IMR-90 (cell line): ENCODE measurements at regions not wholly inside any gene's neighbourhood (a gene's known extent, or its start where the extent isn't known, plus 50 kb on each side); places are given as distances from the start of the nearest gene placed in this dataset.

Experiments
- ATAC-seq: fragments of 200-7000 bp; cut with Tn5 transposase; 2 replicates; pipeline ENCODE4 v1.9.1; 2020; ENCODE audit warnings: low read depth, mild to moderate bottlenecking, moderate library complexity
- BruUV-seq: library from RNA; stranded (reverse); fragments of 400-500 nt; replicated peaks from 2 replicates; lab custom pipeline; 2021; lab: Mats Ljungman, UMichigan
- CTCF ChIA-PET: fragments of 300-600 bp; formaldehyde crosslinking; extraction: SDS; loops from one replicate; lab custom pipeline; 2021; ENCODE audit warnings: antibody characterized with exemption; lab: Yijun Ruan, JAX
- POLR2A ChIA-PET: fragments of 300-600 bp; sonication (Branson Sonifier 250); formaldehyde crosslinking; loops from one replicate; lab custom pipeline; 2022; ENCODE audit warnings: antibody characterized with exemption; ENCODE audit not compliant: unreplicated experiment; lab: Charles Lee
- DNase-seq: peaks from one replicate; pipeline ENCODE4 v3.0.0; 2013
- H2AFZ ChIP-seq: replicated peaks from 2 replicates; pipeline ENCODE3; 2013; ENCODE audit warnings: low read length, mild to moderate bottlenecking; ENCODE audit not compliant: poor library complexity
- H2AK5ac ChIP-seq: 2 replicates; pipeline ENCODE4 v1.6.1; 2013; ENCODE audit warnings: low read depth, low read length, inconsistent platforms
- H2AK9ac ChIP-seq: replicated peaks from 2 replicates; pipeline ENCODE3; 2013; ENCODE audit warnings: mild to moderate bottlenecking, low read depth, low read length, moderate library complexity; ENCODE audit not compliant: poor library complexity
- H2BK120ac ChIP-seq: 2 replicates; pipeline ENCODE4 v1.6.1; 2013; ENCODE audit warnings: low read depth, low read length, inconsistent platforms
- H2BK15ac ChIP-seq: 3 replicates; pipeline ENCODE4 v1.6.1; 2013; ENCODE audit warnings: low read depth, low read length, inconsistent platforms
- H2BK20ac ChIP-seq: 2 replicates; pipeline ENCODE4 v1.6.1; 2013; ENCODE audit warnings: low read depth, mild to moderate bottlenecking, inconsistent platforms, low read length, moderate library complexity
- H2BK5ac ChIP-seq: 2 replicates; pipeline ENCODE4 v1.6.1; 2013; ENCODE audit warnings: mild to moderate bottlenecking, low read depth, low read length, inconsistent platforms; ENCODE audit not compliant: poor library complexity, severe bottlenecking
- H3K14ac ChIP-seq: replicated peaks from 2 replicates; pipeline ENCODE4 v1.6.1; 2013; ENCODE audit warnings: low read depth, low read length, inconsistent platforms
- H3K18ac ChIP-seq: 2 replicates; pipeline ENCODE4 v1.6.1; 2013; ENCODE audit warnings: low read depth, low read length, control low read depth
- H3K23ac ChIP-seq: 2 replicates; pipeline ENCODE4 v1.6.1; 2013; ENCODE audit warnings: low read depth, low read length, inconsistent platforms
- H3K27ac ChIP-seq: 2 replicates; pipeline ENCODE4 v1.5.1; 2013; ENCODE audit warnings: mild to moderate bottlenecking, control low read depth, low read length; ENCODE audit not compliant: insufficient read depth
- H3K27me3 ChIP-seq: 2 replicates; pipeline ENCODE4 v1.6.1; 2013; ENCODE audit warnings: low read length; ENCODE audit not compliant: control insufficient read depth, insufficient read depth
- H3K36me3 ChIP-seq: 2 replicates; pipeline ENCODE4 v1.6.1; 2013; ENCODE audit warnings: low read length, mixed read lengths; ENCODE audit not compliant: control insufficient read depth, insufficient read depth
- H3K4ac ChIP-seq: 2 replicates; pipeline ENCODE4 v1.6.1; 2013; ENCODE audit warnings: low read depth, low read length, inconsistent platforms
- H3K4me1 ChIP-seq: 2 replicates; pipeline ENCODE4 v1.6.1; 2013; ENCODE audit warnings: low read length, mixed read lengths; ENCODE audit not compliant: control insufficient read depth, insufficient read depth
- H3K4me2 ChIP-seq: 2 replicates; pipeline ENCODE4 v1.6.1; 2013; ENCODE audit warnings: low read depth, mild to moderate bottlenecking, control low read depth, low read length, moderate library complexity
- H3K4me3 ChIP-seq: 2 replicates; pipeline ENCODE4 v1.5.1; 2013; ENCODE audit warnings: low read depth, mild to moderate bottlenecking, control low read depth, low read length, moderate library complexity; ENCODE audit not compliant: insufficient read depth
- H3K56ac ChIP-seq: 2 replicates; pipeline ENCODE4 v1.6.1; 2013; ENCODE audit warnings: low read length, inconsistent platforms; ENCODE audit not compliant: insufficient read depth; ENCODE audit errors: extremely low read depth
- H3K79me1 ChIP-seq, 2 experiments: 2 replicates each; pipeline ENCODE4 v1.6.1; 2013; ENCODE audit warnings: low read length in 2 of 2, inconsistent platforms in 1 of 2, low read depth in 1 of 2
- H3K9ac ChIP-seq: 2 replicates; pipeline ENCODE4 v1.6.1; 2013; ENCODE audit warnings: low read depth, low read length, control low read depth
- H3K9me1 ChIP-seq: 2 replicates; pipeline ENCODE4 v1.6.1; 2013; ENCODE audit warnings: low read length, inconsistent platforms; ENCODE audit not compliant: insufficient read depth
- H3K9me3 ChIP-seq: 2 replicates; pipeline ENCODE4 v1.6.1; 2013; ENCODE audit warnings: low read length; ENCODE audit not compliant: control insufficient read depth, insufficient read depth
- H4K20me1 ChIP-seq: 2 replicates; pipeline ENCODE4 v1.6.1; 2013; ENCODE audit warnings: low read length, inconsistent platforms; ENCODE audit not compliant: insufficient read depth
- H4K5ac ChIP-seq: 2 replicates; pipeline ENCODE4 v1.6.1; 2013; ENCODE audit warnings: mild to moderate bottlenecking, low read depth, low read length, control low read depth
- H4K8ac ChIP-seq, 2 experiments: 2 replicates each; pipeline ENCODE4 v1.6.1; 2013; ENCODE audit warnings: low read depth in 2 of 2, low read length in 2 of 2, control low read depth in 1 of 2, inconsistent platforms in 1 of 2
- H4K91ac ChIP-seq: 2 replicates; pipeline ENCODE4 v1.6.1; 2013; ENCODE audit warnings: low read depth, low read length, inconsistent platforms; ENCODE audit not compliant: insufficient read depth
- RAD21 ChIP-seq: IDR thresholded peaks from 2 replicates; pipeline ENCODE4 v1.6.1; 2012; ENCODE audit warnings: low read length, improper control_type of control experiment
- WGBS, 2 experiments: methylation state at CpG; one replicate each; pipeline versions ENCODE4 v1.1.5 to v1.1.7; 2013; ENCODE audit warnings: missing lambda C conversion rate in 2 of 2; ENCODE audit not compliant: insufficient read length in 1 of 2; ENCODE audit errors: extremely low coverage in 2 of 2; 5-methylcytosine and 5-hydroxymethylcytosine counted together
- dilution Hi-C: fragments of 300-500 bp; cut with HindIII; formaldehyde crosslinking; loops from one replicate; pipeline ENCODE4 v1.14.3; 2018; ENCODE audit warnings: low sequenced_read_pairs; ENCODE audit not compliant: unreplicated experiment
- in situ Hi-C: fragments of 300-500 bp; cut with MboI; formaldehyde crosslinking; loops from 3 replicates; pipeline ENCODE4 v1.14.3; 2019; ENCODE audit warnings: low sequenced_read_pairs, inconsistent platforms, mixed read lengths
- intact Hi-C: fragments of 100-400 bp; cut with micrococcal nuclease; formaldehyde crosslinking; loops from 2 replicates; pipeline ENCODE4 v1.10.0; 2022

GRCh38 chr11:106601684-106602297, 416.5 kb downstream of the GUCY1A2 start:
- Histone ChIP-seq H4K5ac (no peak overlapping the region), H2BK5ac (no peak overlapping the region), H3K4me1 (no peaks in the 10 kb centered on the region), H4K8ac (no peak overlapping the region), H3K14ac (no peak overlapping the region), H3K27me3 (no peaks in the 10 kb centered on the region), H3K9ac (no peak overlapping the region), H3K36me3 (no peaks in the 10 kb centered on the region), H2BK15ac (no peak overlapping the region), H2BK20ac (no peak overlapping the region), H2AK5ac (no peak overlapping the region), H3K4me2 (no peak overlapping the region), H2AK9ac (no peak overlapping the region), H2BK120ac (no peak overlapping the region), H3K4ac (no peak overlapping the region), H3K23ac (no peak overlapping the region), H3K27ac (no peak overlapping the region), H3K79me1 (no peaks in the 10 kb centered on the region), H3K9me1 (no peaks in the 10 kb centered on the region), H3K4me3 (no peak overlapping the region), H4K20me1 (no peaks in the 10 kb centered on the region), H2AFZ (no peak overlapping the region), H4K91ac (no peak overlapping the region), H3K9me3 (peaks cover 3% of the 10 kb centered on the region; the same call in 1 of the 2 replicates), H3K18ac (no peak overlapping the region), H3K56ac (no peak overlapping the region)
- TF ChIP-seq RAD21: no peak
- intact Hi-C loops: no loop called here
- no CpG with 5 or more reads among the region's 3 CpGs for WGBS, 2 experiments
- DNase-seq: no peak
- ATAC-seq: no peak
- in situ Hi-C loops: no loop called here
- ChIA-PET CTCF (no interaction called here), POLR2A (no interaction called here)
- dilution Hi-C loops: no loop called here
- no TSS peak for BruUV-seq
